KMS-11 (cell line): ENCODE measurements at regions not wholly inside any gene's neighbourhood (a gene's known extent, or its start where the extent isn't known, plus 50 kb on each side); places are given as distances from the start of the nearest gene placed in this dataset.

ENCODE experiments used
- H2AFZ ChIP-seq: fragments of 200-600 bp; sonication (generic); 2 replicates; pipeline ENCODE4 v1.6.1; 2016; ENCODE audit warnings: antibody characterized with exemption, mixed run types, low read depth
- H3K27ac ChIP-seq: fragments of 200-600 bp; sonication (generic); 2 replicates; pipeline ENCODE4 v1.6.1; 2016; ENCODE audit warnings: mild to moderate bottlenecking, mixed run types
- H3K27me3 ChIP-seq: fragments of 200-600 bp; sonication (generic); 2 replicates; pipeline ENCODE4 v1.6.1; 2017; ENCODE audit warnings: mild to moderate bottlenecking, low read depth, mixed run types, moderate library complexity; ENCODE audit not compliant: insufficient read depth
- H3K36me3 ChIP-seq: fragments of 200-600 bp; sonication (generic); 2 replicates; pipeline ENCODE4 v1.6.1; 2017; ENCODE audit warnings: mild to moderate bottlenecking, mixed run types; ENCODE audit not compliant: insufficient read depth
- H3K4me1 ChIP-seq: fragments of 200-600 bp; sonication (generic); 2 replicates; pipeline ENCODE4 v1.6.1; 2016; ENCODE audit warnings: mild to moderate bottlenecking, low read depth, mixed run types; ENCODE audit not compliant: poor library complexity, severe bottlenecking
- H3K4me2 ChIP-seq: fragments of 200-600 bp; sonication (generic); 2 replicates; pipeline ENCODE4 v1.7.0; 2016; ENCODE audit warnings: mild to moderate bottlenecking, mixed run types
- H3K4me3 ChIP-seq: fragments of 200-600 bp; sonication (generic); IDR thresholded peaks from 2 replicates; pipeline ENCODE4 v1.6.1; 2017; ENCODE audit warnings: low read depth, low read length, mixed read lengths; ENCODE audit not compliant: insufficient read depth
- H3K79me2 ChIP-seq: fragments of 200-600 bp; sonication (generic); 2 replicates; pipeline ENCODE4 v1.6.1; 2016; ENCODE audit warnings: low read depth, mixed run types; ENCODE audit not compliant: insufficient read depth
- H3K9ac ChIP-seq: fragments of 200-600 bp; sonication (generic); 2 replicates; pipeline ENCODE4 v1.6.1; 2016; ENCODE audit warnings: mild to moderate bottlenecking, mixed run types
- H4K20me1 ChIP-seq: fragments of 200-600 bp; sonication (generic); 2 replicates; pipeline ENCODE4 v1.6.1; 2016; ENCODE audit warnings: mild to moderate bottlenecking, mixed run types; ENCODE audit not compliant: insufficient read depth
- TF ChIP-seq, protein P1 (sequence below): fragments of 200-600 bp; sonication (generic); conservative IDR thresholded peaks from 2 replicates; pipeline ENCODE4 v1.6.1; 2017; ENCODE audit warnings: low read depth, mild to moderate bottlenecking, antibody characterized with exemption, low read length, moderate library complexity, mixed read lengths

DNA sequence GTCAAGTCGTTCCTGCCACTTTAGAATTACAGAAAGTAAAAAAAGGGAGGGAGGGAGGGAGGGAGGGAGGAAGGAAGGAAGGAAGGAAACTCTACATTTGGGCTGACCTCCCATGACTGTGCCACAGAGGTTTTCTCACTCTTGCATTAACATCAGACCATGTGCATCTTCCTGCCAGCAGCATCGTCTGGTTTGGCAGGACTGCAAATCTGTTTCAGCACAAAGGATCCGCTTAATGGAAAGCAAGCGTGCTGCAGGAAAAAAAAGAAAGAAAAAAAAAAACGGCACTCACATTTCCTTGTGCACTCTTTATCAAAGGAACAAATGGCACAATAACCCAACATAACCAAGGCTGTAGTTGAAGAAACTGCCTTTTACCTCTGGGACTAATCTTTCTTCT lies 148.8 kb upstream of the HES1 start:
- Histone ChIP-seq H3K79me2 (no peaks in the 10 kb centered on the region), H2AFZ (no peak overlapping the region), H3K9ac (no peak overlapping the region), H3K4me1 (no peaks in the 10 kb centered on the region), H3K27me3 (no peaks in the 10 kb centered on the region), H4K20me1 (no peaks in the 10 kb centered on the region), H3K4me2 (no peak overlapping the region), H3K4me3 (no peak overlapping the region), H3K36me3 (no peaks in the 10 kb centered on the region; the same call in 1 of the 2 replicates), H3K27ac (no peak overlapping the region)
- TF ChIP-seq, protein P1, sequence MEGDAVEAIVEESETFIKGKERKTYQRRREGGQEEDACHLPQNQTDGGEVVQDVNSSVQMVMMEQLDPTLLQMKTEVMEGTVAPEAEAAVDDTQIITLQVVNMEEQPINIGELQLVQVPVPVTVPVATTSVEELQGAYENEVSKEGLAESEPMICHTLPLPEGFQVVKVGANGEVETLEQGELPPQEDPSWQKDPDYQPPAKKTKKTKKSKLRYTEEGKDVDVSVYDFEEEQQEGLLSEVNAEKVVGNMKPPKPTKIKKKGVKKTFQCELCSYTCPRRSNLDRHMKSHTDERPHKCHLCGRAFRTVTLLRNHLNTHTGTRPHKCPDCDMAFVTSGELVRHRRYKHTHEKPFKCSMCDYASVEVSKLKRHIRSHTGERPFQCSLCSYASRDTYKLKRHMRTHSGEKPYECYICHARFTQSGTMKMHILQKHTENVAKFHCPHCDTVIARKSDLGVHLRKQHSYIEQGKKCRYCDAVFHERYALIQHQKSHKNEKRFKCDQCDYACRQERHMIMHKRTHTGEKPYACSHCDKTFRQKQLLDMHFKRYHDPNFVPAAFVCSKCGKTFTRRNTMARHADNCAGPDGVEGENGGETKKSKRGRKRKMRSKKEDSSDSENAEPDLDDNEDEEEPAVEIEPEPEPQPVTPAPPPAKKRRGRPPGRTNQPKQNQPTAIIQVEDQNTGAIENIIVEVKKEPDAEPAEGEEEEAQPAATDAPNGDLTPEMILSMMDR: no peak

GRCh38 chr3:193989186-193989585 lies 146.8 kb upstream of the HES1 start:
- Histone ChIP-seq H3K4me2 (no peak overlapping the region), H4K20me1 (no peaks in the 10 kb centered on the region), H3K79me2 (no peaks in the 10 kb centered on the region), H3K4me1 (no peaks in the 10 kb centered on the region), H3K27ac (no peak overlapping the region), H3K9ac (no peak overlapping the region), H3K4me3 (no peak overlapping the region), H3K27me3 (no peaks in the 10 kb centered on the region), H2AFZ (no peak overlapping the region), H3K36me3 (no peaks in the 10 kb centered on the region; the same call in 1 of the 2 replicates)
- TF ChIP-seq, protein P1: no peak

GRCh38 chr3:193991666-193992424 lies 144.1 kb upstream of the HES1 start:
- H4K20me1 ChIP-seq: no peaks in the 10 kb centered on the region
- no peaks in the 10 kb centered on the region; the same call in 1 of the 2 replicates for H3K36me3 ChIP-seq
- no peaks in the 10 kb centered on the region for H3K79me2 ChIP-seq
- H3K4me1 ChIP-seq: no peaks in the 10 kb centered on the region
- no peak overlapping the region for H3K4me3 ChIP-seq
- H2AFZ ChIP-seq: no peak overlapping the region
- TF ChIP-seq, protein P1: no peak
- H3K27me3 ChIP-seq: no peaks in the 10 kb centered on the region
- H3K9ac ChIP-seq: no peak overlapping the region
- H3K4me2 ChIP-seq: no peak overlapping the region
- H3K27ac ChIP-seq: no peak overlapping the region

DNA sequence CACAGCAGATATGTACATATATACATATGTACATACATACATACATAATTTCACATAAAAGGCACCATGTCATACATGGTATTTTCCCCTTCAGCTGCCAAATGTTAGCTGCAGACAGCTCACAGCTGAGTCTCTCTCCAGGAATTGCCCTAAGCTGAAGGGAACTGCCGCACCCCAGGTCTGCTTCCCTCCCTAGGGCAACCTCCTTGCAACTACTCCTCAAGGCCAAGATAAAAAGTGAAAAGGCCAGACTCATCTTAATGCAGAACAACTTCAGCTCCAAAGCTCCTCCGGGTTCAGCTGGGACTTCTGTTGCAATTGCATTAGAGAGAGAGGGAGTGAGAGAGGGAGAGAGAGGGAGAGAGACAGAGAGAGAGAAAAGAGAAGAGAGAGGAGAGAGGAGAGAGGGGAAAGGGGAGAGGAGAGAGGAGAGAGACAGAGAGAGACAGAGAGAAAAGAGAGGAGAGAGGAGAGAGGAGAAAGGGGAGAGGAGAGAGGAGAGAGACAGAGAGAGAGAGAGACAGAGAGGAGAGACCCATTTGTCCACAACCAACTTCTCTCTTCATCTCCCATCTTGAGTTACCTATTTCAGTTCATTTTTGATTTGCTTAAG lies 143.4 kb upstream of the HES1 start:
- TF ChIP-seq, protein P1: no peak
- H3K36me3 ChIP-seq: no peaks in the 10 kb centered on the region; the same call in 1 of the 2 replicates
- no peak overlapping the region for H3K27ac ChIP-seq
- H3K9ac ChIP-seq: no peak overlapping the region
- H3K27me3 ChIP-seq: no peaks in the 10 kb centered on the region
- no peaks in the 10 kb centered on the region for H3K4me1 ChIP-seq
- H3K4me2 ChIP-seq: no peak overlapping the region
- no peaks in the 10 kb centered on the region for H3K79me2 ChIP-seq
- H3K4me3 ChIP-seq: no peak overlapping the region
- H2AFZ ChIP-seq: no peak overlapping the region
- no peaks in the 10 kb centered on the region for H4K20me1 ChIP-seq
